Tibial nerve (tissue), 4 donors: ENCODE measurements at regions not wholly inside any gene's neighbourhood (a gene's known extent, or its start where the extent isn't known, plus 50 kb on each side); places are given as distances from the start of the nearest gene placed in this dataset.

Experiments used
- EP300 ChIP-seq, 2 donors: sonication (generic); formaldehyde crosslinking; IDR thresholded peaks; one replicate each; pipeline ENCODE4 v1.6.1; 2017; ENCODE audit warnings: antibody characterized with exemption in 2 of 2, mild to moderate bottlenecking in 1 of 2
- TF ChIP-seq, protein P1 (sequence below), 5 experiments: fragments of 200-600 bp in 3 of 5; fragments of 450-650 bp in 2 of 5; sonication (generic) in 3 of 5; IDR thresholded peaks; one replicate each; pipeline ENCODE4 v1.5.1; 2016 to 2019; ENCODE audit warnings: antibody characterized with exemption in 5 of 5, mild to moderate bottlenecking in 3 of 5, moderate library complexity in 2 of 5

DNA sequence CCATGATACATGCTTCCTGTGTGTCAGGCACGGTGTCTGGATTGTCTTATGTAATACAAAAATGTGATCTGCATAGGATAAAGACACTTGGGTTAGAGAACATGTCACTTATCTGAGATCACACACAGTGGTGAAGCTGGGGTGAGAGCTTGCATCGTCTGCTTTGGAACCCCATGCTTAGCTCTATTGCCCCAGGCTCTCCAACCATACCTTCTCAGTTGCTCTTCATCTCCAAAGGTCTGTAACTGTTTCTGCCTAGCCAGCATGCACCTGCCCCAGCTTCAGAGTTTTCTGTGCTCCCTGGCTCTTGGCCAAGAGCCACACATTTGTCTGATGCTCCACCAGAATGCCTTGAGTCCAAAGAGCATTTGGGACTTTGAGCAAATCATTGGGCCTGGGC is 93.9 kb upstream of the COG2 start:
- TF ChIP-seq EP300 (IDR thresholded peaks at IDR 0.05), result no peak
- TF ChIP-seq, protein P1, sequence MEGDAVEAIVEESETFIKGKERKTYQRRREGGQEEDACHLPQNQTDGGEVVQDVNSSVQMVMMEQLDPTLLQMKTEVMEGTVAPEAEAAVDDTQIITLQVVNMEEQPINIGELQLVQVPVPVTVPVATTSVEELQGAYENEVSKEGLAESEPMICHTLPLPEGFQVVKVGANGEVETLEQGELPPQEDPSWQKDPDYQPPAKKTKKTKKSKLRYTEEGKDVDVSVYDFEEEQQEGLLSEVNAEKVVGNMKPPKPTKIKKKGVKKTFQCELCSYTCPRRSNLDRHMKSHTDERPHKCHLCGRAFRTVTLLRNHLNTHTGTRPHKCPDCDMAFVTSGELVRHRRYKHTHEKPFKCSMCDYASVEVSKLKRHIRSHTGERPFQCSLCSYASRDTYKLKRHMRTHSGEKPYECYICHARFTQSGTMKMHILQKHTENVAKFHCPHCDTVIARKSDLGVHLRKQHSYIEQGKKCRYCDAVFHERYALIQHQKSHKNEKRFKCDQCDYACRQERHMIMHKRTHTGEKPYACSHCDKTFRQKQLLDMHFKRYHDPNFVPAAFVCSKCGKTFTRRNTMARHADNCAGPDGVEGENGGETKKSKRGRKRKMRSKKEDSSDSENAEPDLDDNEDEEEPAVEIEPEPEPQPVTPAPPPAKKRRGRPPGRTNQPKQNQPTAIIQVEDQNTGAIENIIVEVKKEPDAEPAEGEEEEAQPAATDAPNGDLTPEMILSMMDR (IDR thresholded peaks at IDR 0.05), result no peak
